GM23338 (cell line): ENCODE measurements at regions not wholly inside any gene's neighbourhood (a gene's known extent, or its start where the extent isn't known, plus 50 kb on each side); places are given as distances from the start of the nearest gene placed in this dataset.

Source experiments
- ATAC-seq: fragments of 200-7000 bp; cut with Tn5 transposase; 3 replicates; pipeline ENCODE4 v1.9.1; 2020
- DNase-seq: peaks from one replicate; pipeline ENCODE4 v3.0.0-alpha.2; 2015; ENCODE audit warnings: low spot score
- H2AFZ ChIP-seq: fragments of 200-600 bp; sonication (generic); 2 replicates; pipeline ENCODE4 v1.8.0; 2016; ENCODE audit warnings: antibody characterized with exemption, mild to moderate bottlenecking, moderate library complexity
- H3F3A ChIP-seq: fragments of 200-600 bp; sonication (generic); replicated peaks from 2 replicates; pipeline ENCODE4 v1.8.0; 2017; ENCODE audit warnings: antibody characterized with exemption, mixed run types, low read depth
- H3K27ac ChIP-seq: fragments of 200-600 bp; sonication (generic); 2 replicates; pipeline ENCODE4 v1.6.1; 2016; ENCODE audit warnings: low read depth
- H3K27me3 ChIP-seq: fragments of 200-600 bp; sonication (generic); 2 replicates; pipeline ENCODE4 v1.8.0; 2016; ENCODE audit warnings: mild to moderate bottlenecking, mixed run types, moderate library complexity; ENCODE audit not compliant: insufficient read depth
- H3K36me3 ChIP-seq: fragments of 200-600 bp; sonication (generic); 2 replicates; pipeline ENCODE4 v1.8.0; 2016; ENCODE audit warnings: mild to moderate bottlenecking; ENCODE audit not compliant: insufficient read depth
- H3K4me1 ChIP-seq: fragments of 200-600 bp; sonication (generic); 2 replicates; pipeline ENCODE4 v1.8.0; 2016; ENCODE audit warnings: mild to moderate bottlenecking, moderate library complexity; ENCODE audit not compliant: insufficient read depth
- H3K4me2 ChIP-seq: fragments of 200-600 bp; sonication (generic); 2 replicates; pipeline ENCODE4 v1.7.1; 2017; ENCODE audit warnings: mixed run types
- H3K4me3 ChIP-seq: fragments of 200-600 bp; sonication (generic); 2 replicates; pipeline ENCODE4 v1.6.1; 2016; ENCODE audit warnings: mixed run types
- H3K79me2 ChIP-seq: fragments of 200-600 bp; sonication (generic); replicated peaks from 2 replicates; pipeline ENCODE4 v1.8.0; 2017; ENCODE audit warnings: mild to moderate bottlenecking; ENCODE audit not compliant: insufficient read depth
- H3K9me2 ChIP-seq: fragments of 200-600 bp; sonication (generic); 2 replicates; pipeline ENCODE4 v1.8.0; 2017; ENCODE audit not compliant: insufficient read depth
- H4K20me1 ChIP-seq: fragments of 200-600 bp; sonication (generic); replicated peaks from 2 replicates; pipeline ENCODE4 v1.8.0; 2017; ENCODE audit warnings: mild to moderate bottlenecking; ENCODE audit not compliant: insufficient read depth
- H3K27ac Mint-ChIP-seq: 2 replicates; pipeline ENCODE4 v1.8.0; 2020; ENCODE audit warnings: inconsistent platforms, mild to moderate bottlenecking, moderate library complexity, mixed read lengths
- H3K27me3 Mint-ChIP-seq: 3 replicates; pipeline ENCODE4 v1.8.0; 2022; ENCODE audit warnings: low read depth, mild to moderate bottlenecking, moderate library complexity, mixed read lengths, inconsistent platforms; ENCODE audit not compliant: insufficient read depth, poor library complexity
- H3K36me3 Mint-ChIP-seq: 3 replicates; pipeline ENCODE4 v1.8.0; 2021; ENCODE audit warnings: low read depth, mild to moderate bottlenecking, inconsistent platforms, moderate library complexity, mixed read lengths
- H3K4me1 Mint-ChIP-seq: 3 replicates; pipeline ENCODE4 v1.8.0; 2020; ENCODE audit warnings: mild to moderate bottlenecking, inconsistent platforms, mixed read lengths
- H3K4me3 Mint-ChIP-seq: 3 replicates; pipeline ENCODE4 v1.8.0; 2021; ENCODE audit warnings: moderate library complexity, mild to moderate bottlenecking, inconsistent platforms, mixed read lengths
- H3K9me3 Mint-ChIP-seq: 3 replicates; pipeline ENCODE4 v1.8.0; 2020; ENCODE audit warnings: moderate library complexity, mild to moderate bottlenecking, inconsistent platforms, mixed read lengths
- CTCF ChIP-seq, 2 experiments: fragments of 200-600 bp in 1 of 2; sonication (generic) in 1 of 2; conservative IDR thresholded peaks; 2 replicates each; pipeline versions ENCODE4 v1.5.1 to v1.6.1; 2016 to 2017; ENCODE audit warnings: antibody characterized with exemption in 2 of 2, low read depth in 2 of 2, mild to moderate bottlenecking in 2 of 2, moderate library complexity in 1 of 2
- JUNB ChIP-seq: IDR thresholded peaks from one replicate; pipeline ENCODE4 v1.6.1; 2016; ENCODE audit warnings: antibody characterized with exemption; ENCODE audit not compliant: unreplicated experiment
- NANOG ChIP-seq: IDR thresholded peaks from 2 replicates; pipeline ENCODE4 v1.6.1; 2016; ENCODE audit warnings: antibody characterized with exemption, borderline replicate concordance
- POLR2AphosphoS5 ChIP-seq: IDR thresholded peaks from 2 replicates; pipeline ENCODE4 v1.6.1; 2016; ENCODE audit warnings: antibody characterized with exemption, low read depth
- STAT1 ChIP-seq: IDR thresholded peaks from one replicate; pipeline ENCODE4 v1.6.1; 2016; ENCODE audit warnings: antibody characterized with exemption; ENCODE audit not compliant: unreplicated experiment
- ZNF114 ChIP-seq: fragments of 250-450 bp; sonication (Bioruptor Pico); IDR thresholded peaks from 2 replicates; pipeline ENCODE4 v1.5.0; 2020; ENCODE audit warnings: mild to moderate bottlenecking, moderate library complexity
- ZNF331 ChIP-seq: fragments of 250-450 bp; sonication (Bioruptor Pico); IDR thresholded peaks from 2 replicates; pipeline ENCODE4 v1.5.0; 2020; ENCODE audit warnings: low read depth, mild to moderate bottlenecking, moderate library complexity
- ZNF462 ChIP-seq: fragments of 250-450 bp; sonication (Bioruptor Pico); IDR thresholded peaks from 2 replicates; pipeline ENCODE4 v1.5.0; 2020; ENCODE audit warnings: mild to moderate bottlenecking, moderate library complexity
- TF ChIP-seq, protein P1 (sequence below): IDR thresholded peaks from one replicate; pipeline ENCODE4 v1.6.1; 2018; ENCODE audit warnings: antibody characterized with exemption; ENCODE audit not compliant: unreplicated experiment

- H2AFZ ChIP-seq: no peak overlapping the region
- H3K79me2 ChIP-seq: no peaks in the 10 kb centered on the region
- Mint-ChIP-seq H3K4me3 (no peak overlapping the region), H3K27me3 (no peaks in the 10 kb centered on the region), H3K9me3 (no peaks in the 10 kb centered on the region), H3K36me3 (no peaks in the 10 kb centered on the region), H3K4me1 (no peaks in the 10 kb centered on the region), H3K27ac (no peak overlapping the region)
- H3K27ac ChIP-seq: no peak overlapping the region
- no peak for TF ChIP-seq ZNF462 (CRISPR knock-in tag)
- TF ChIP-seq, protein P1, sequence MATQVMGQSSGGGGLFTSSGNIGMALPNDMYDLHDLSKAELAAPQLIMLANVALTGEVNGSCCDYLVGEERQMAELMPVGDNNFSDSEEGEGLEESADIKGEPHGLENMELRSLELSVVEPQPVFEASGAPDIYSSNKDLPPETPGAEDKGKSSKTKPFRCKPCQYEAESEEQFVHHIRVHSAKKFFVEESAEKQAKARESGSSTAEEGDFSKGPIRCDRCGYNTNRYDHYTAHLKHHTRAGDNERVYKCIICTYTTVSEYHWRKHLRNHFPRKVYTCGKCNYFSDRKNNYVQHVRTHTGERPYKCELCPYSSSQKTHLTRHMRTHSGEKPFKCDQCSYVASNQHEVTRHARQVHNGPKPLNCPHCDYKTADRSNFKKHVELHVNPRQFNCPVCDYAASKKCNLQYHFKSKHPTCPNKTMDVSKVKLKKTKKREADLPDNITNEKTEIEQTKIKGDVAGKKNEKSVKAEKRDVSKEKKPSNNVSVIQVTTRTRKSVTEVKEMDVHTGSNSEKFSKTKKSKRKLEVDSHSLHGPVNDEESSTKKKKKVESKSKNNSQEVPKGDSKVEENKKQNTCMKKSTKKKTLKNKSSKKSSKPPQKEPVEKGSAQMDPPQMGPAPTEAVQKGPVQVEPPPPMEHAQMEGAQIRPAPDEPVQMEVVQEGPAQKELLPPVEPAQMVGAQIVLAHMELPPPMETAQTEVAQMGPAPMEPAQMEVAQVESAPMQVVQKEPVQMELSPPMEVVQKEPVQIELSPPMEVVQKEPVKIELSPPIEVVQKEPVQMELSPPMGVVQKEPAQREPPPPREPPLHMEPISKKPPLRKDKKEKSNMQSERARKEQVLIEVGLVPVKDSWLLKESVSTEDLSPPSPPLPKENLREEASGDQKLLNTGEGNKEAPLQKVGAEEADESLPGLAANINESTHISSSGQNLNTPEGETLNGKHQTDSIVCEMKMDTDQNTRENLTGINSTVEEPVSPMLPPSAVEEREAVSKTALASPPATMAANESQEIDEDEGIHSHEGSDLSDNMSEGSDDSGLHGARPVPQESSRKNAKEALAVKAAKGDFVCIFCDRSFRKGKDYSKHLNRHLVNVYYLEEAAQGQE: no peak
- TF ChIP-seq CTCF (conservative IDR thresholded peaks at IDR 0.05; ENCODE audit: low read depth in 2 of 2): no peak
- TF ChIP-seq POLR2AphosphoS5: no peak
- no peak for TF ChIP-seq STAT1
- no peak for TF ChIP-seq ZNF331 (CRISPR knock-in tag)
- TF ChIP-seq ZNF114 (CRISPR knock-in tag): no peak
- no peak for TF ChIP-seq JUNB
- TF ChIP-seq NANOG: no peak
- H3K9me2 ChIP-seq: peaks cover 6% of the 10 kb centered on the region
- H3K4me1 ChIP-seq: no peaks in the 10 kb centered on the region
- ATAC-seq (no peak), DNase-seq (no peak)
- no peaks in the 10 kb centered on the region for H4K20me1 ChIP-seq
- no peaks in the 10 kb centered on the region for H3K27me3 ChIP-seq
- H3F3A ChIP-seq: no peaks in the 10 kb centered on the region
- H3K4me3 ChIP-seq: no peak overlapping the region
- H3K4me2 ChIP-seq: no peak overlapping the region
- H3K36me3 ChIP-seq: no peaks in the 10 kb centered on the region
These were observed 193.1 kb upstream of the LPP start for GRCh38 chr3:187960820-187961219.
